Activated CD8-positive, alpha-beta T cell treated with anti-CD3 and anti-CD28 coated beads, Interleukin-2, amount 10 ng/mL, durations not matched to agents 7 days and 5 days (primary cell): ENCODE measurements at regions not wholly inside any gene's neighbourhood (a gene's known extent, or its start where the extent isn't known, plus 50 kb on each side); places are given as distances from the start of the nearest gene placed in this dataset.
"Not testable (repeated sequence)": the region's sequence is repeated elsewhere in the genome, so short reads cannot be mapped to it uniquely, and the experiment has no call there.

Experiments
- ATAC-seq: fragments of 150-1000 bp; cut with Tn5 transposase; one replicate; pipeline ENCODE4 v1.10.0; 2021; ENCODE audit warnings: moderate library complexity
- CTCF ChIA-PET: fragments of 350-600 bp; sonication (Branson Sonifier 250); formaldehyde crosslinking; loops from one replicate; lab custom pipeline; 2021; ENCODE audit warnings: antibody characterized with exemption; lab: Charles Lee
- POLR2A ChIA-PET: fragments of 350-600 bp; sonication (Branson Sonifier 250); formaldehyde crosslinking; loops from one replicate; lab custom pipeline; 2021; ENCODE audit warnings: antibody characterized with exemption; lab: Charles Lee
- DNase-seq: peaks from one replicate; pipeline ENCODE4 v3.0.0-alpha.2; 2020
- H3K27ac Mint-ChIP-seq: one replicate; pipeline ENCODE4 v1.8.0; 2021; ENCODE audit warnings: mild to moderate bottlenecking, mixed read lengths
- H3K27me3 Mint-ChIP-seq: one replicate; pipeline ENCODE4 v1.8.0; 2021; ENCODE audit warnings: low read depth, mixed read lengths
- H3K36me3 Mint-ChIP-seq: one replicate; pipeline ENCODE4 v1.8.0; 2021; ENCODE audit warnings: low read depth, mixed read lengths
- H3K4me1 Mint-ChIP-seq: one replicate; pipeline ENCODE4 v1.8.0; 2021; ENCODE audit warnings: low read depth, mixed read lengths
- H3K4me3 Mint-ChIP-seq: one replicate; pipeline ENCODE4 v1.8.0; 2021; ENCODE audit warnings: mild to moderate bottlenecking, mixed read lengths
- H3K9me3 Mint-ChIP-seq: one replicate; pipeline ENCODE4 v1.8.0; 2022; ENCODE audit warnings: mixed read lengths; ENCODE audit not compliant: insufficient read depth

DNA sequence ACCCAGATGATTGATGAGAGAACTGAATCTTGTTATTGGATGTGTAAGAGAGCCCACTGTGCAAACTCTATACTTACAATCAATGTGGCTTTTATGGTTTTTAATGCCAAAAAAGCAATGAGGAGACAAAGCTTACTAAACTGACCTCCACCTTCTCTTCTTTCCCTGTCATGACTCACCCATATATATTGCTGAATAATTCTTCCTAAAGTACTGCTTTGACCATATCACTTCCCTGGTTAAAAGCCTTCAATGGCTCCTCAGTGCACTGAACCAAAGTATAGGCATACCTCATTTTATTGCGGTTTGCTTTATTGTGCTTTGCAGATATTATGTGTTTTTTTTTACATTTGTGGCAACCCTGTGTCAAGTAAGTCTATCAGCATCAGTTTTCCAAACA, 138.4 kb upstream of the PELI2 start:
- CTCF ChIA-PET, result interaction anchor here (1.3 kb wide), 1 partner anchor 212 kb away, joined by 3 read pairs; no protein-coding TSS in a partner anchor

DNA sequence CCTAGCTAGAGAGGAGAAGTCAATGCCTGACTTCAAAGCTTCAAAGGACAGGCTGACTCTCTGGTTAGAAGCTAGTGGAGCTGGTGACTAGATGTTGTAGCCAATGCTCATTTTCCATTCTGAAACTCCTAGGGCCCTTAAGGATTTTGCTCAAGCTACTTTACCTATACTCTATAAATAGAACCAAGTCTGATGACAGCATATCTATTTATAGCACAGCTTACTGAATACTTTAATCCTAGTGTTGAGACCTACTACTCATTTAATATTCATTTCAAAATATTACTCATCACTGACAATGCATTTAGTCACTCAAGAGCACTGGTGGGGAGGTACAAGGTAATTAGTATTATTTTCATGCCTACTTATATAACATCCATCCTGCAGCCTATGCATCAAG, 137.2 kb upstream of the PELI2 start:
- H3K36me3 Mint-ChIP-seq, result no peaks in the 10 kb centered on the region
- H3K4me1 Mint-ChIP-seq, result no peaks in the 10 kb centered on the region
- no peaks in the 10 kb centered on the region for H3K9me3 Mint-ChIP-seq
- POLR2A ChIA-PET, result no interaction called here
- DNase-seq (no peak), ATAC-seq (no peak)
- peaks cover 9% of the 10 kb centered on the region for H3K27me3 Mint-ChIP-seq
- CTCF ChIA-PET, result interaction anchor here (1.0 to 1.3 kb wide), 2 partner anchors 13 to 211 kb away, joined by 3 read pairs; no protein-coding TSS in a partner anchor
- H3K4me3 Mint-ChIP-seq, result no peak overlapping the region
- no peak overlapping the region for H3K27ac Mint-ChIP-seq

More for the DNA sequence above, 138.4 kb upstream of the PELI2 start:
- no peaks in the 10 kb centered on the region for H3K9me3 Mint-ChIP-seq
- no peak for DNase-seq
- H3K4me3 Mint-ChIP-seq, result no peak overlapping the region
- H3K4me1 Mint-ChIP-seq, result no peaks in the 10 kb centered on the region
- no peak for ATAC-seq
- H3K27me3 Mint-ChIP-seq, result peaks cover 3% of the 10 kb centered on the region
- no peak overlapping the region for H3K27ac Mint-ChIP-seq
- H3K36me3 Mint-ChIP-seq, result no peaks in the 10 kb centered on the region
- POLR2A ChIA-PET, result no interaction called here

DNA sequence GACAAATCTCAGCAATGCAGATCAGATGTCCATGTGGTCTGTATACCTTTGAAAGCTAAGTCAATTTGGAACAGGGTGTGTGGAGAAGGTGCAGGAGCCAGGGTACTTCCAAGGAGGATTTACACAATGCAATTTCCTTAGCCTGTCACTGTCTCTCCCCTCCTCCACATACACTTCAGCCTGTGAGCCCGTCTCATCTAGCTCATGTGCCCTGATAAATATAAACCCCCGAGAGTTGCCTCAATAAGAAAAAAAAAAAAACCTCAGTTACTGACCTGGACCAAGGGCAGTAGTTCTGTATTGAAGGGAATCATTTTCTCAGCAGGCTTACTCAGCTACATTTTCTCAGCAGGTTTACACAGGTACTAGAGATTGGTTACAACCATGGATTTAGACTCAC, 132.1 kb upstream of the PELI2 start:
- no peaks in the 10 kb centered on the region for H3K4me1 Mint-ChIP-seq
- H3K36me3 Mint-ChIP-seq, result no peaks in the 10 kb centered on the region
- peaks cover 15% of the 10 kb centered on the region for H3K27me3 Mint-ChIP-seq
- CTCF ChIA-PET, result no interaction called here
- ATAC-seq (no peak), DNase-seq (no peak)
- no peaks in the 10 kb centered on the region for H3K9me3 Mint-ChIP-seq
- POLR2A ChIA-PET, result no interaction called here
- H3K4me3 Mint-ChIP-seq, result no peak overlapping the region
- no peak overlapping the region for H3K27ac Mint-ChIP-seq

DNA sequence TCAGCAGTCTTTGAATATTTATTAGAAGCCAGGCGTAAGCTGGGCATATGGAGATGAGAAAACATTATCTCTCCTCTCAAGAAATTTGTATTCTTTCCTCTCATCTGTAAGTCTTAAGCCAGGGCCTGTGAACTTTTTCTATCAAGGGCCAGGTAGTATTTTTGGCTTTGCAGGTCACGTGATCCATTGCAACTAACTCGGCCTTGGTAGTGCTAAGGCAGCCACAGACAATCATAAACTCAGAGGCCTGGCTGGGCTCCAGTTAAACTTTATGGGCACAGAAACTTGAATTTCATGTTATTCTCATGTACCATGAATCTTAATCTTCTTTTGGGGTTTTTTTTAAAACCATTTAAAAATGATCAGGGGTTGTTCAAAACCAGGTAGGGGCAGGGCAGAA, 117.4 kb upstream of the PELI2 start:
- no peak for DNase-seq

DNA sequence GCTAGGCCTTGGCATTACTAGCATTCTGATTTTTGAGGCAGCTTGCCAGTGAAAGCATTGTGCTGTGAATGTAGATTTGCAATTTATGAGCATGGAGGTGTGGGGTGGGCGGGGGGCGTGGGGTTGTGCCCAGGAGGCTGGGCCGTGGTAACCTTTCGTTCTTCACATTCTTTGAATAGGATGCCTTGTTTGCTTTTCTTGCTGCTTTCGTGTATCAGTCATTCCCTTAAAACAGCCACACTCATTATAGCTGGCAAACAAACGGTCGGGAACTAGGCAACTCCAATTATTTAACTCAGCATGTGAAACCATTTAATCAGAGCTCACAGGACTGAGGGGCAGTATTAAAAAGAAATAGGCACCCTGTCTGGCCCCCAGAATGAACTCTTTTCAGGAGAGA, 115.9 kb upstream of the PELI2 start:
- peaks cover 38% of the 10 kb centered on the region for H3K4me1 Mint-ChIP-seq
- H3K27me3 Mint-ChIP-seq, result peaks cover 53% of the 10 kb centered on the region
- CTCF ChIA-PET, result no interaction called here
- no peak overlapping the region for H3K4me3 Mint-ChIP-seq
- no peak overlapping the region for H3K27ac Mint-ChIP-seq
- POLR2A ChIA-PET, result no interaction called here
- no peak for DNase-seq
- no peaks in the 10 kb centered on the region for H3K9me3 Mint-ChIP-seq
- no peak for ATAC-seq
- H3K36me3 Mint-ChIP-seq, result peaks cover 2% of the 10 kb centered on the region

More for the DNA sequence above, 117.4 kb upstream of the PELI2 start:
- H3K36me3 Mint-ChIP-seq, result peaks cover 2% of the 10 kb centered on the region
- no peaks in the 10 kb centered on the region for H3K9me3 Mint-ChIP-seq
- peaks cover 37% of the 10 kb centered on the region for H3K4me1 Mint-ChIP-seq
- no peak for ATAC-seq
- ChIA-PET POLR2A (no interaction called here), CTCF (no interaction called here)
- H3K4me3 Mint-ChIP-seq, result no peak overlapping the region
- H3K27me3 Mint-ChIP-seq, result peaks cover 66% of the 10 kb centered on the region
- H3K27ac Mint-ChIP-seq, result no peak overlapping the region

DNA sequence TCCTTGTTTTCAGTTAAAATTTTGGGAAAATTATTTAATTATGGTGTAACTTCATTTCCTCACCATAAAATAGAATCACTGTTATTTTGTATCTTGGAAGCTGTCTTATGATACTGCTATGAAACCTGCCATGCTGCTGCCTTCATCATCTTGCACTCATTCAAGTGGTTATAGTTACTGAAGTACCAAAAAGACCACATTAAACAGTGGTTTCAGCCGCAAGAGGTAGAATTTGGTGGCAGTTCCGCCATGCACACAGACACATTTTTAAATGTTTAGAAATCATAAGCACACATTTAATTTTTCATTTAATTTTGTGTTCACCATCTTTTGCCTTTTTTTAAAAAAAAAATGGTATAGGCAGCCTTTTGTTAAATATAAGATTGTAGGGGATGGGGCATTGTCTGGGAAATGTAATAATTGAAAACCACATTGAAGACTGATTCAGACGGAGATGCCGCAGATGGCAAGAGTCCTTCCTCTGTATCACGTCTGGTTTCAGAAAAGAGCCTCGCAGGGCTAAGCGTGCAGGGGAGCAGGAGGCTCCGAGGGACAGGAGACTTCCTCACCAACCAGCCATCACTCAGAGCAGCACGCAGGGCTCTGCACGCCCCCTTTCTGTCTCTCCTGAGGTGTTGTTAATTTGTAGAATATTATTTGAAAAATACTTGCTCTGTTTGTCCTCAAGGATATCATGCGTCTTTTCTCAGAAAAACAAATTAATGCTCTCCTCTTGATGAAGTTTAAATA, 115.2 kb upstream of the PELI2 start:
- H3K9me3 Mint-ChIP-seq, result peaks cover 1% of the 10 kb centered on the region
- POLR2A ChIA-PET, result no interaction called here
- H3K4me3 Mint-ChIP-seq, result peak overlapping the region; percentile 45
- CTCF ChIA-PET, result no interaction called here
- H3K36me3 Mint-ChIP-seq, result peaks cover 2% of the 10 kb centered on the region
- DNase-seq (peak; percentile 80), ATAC-seq (peak; percentile 96)
- peak overlapping the region; percentile 80 for H3K27ac Mint-ChIP-seq
- peaks cover 54% of the 10 kb centered on the region for H3K27me3 Mint-ChIP-seq
- peaks cover 38% of the 10 kb centered on the region for H3K4me1 Mint-ChIP-seq

DNA sequence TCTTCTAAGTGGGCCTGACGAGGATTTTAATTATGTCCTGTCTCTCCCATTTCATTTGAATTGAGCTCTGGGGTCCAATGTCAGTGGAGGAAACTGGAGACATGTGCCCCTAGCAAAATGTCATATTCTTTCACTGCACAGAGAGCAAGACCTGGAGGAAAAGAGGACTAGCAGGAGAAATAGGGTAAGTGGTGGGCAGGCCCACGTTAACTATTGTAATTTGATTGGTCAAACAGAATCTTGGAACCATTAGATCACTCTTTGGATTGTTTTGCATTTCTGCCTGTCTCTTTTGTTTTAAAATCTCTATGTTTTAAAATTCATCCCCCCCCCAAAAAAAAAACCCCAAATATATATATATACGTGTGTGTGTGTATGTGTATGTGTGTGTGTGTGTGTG, 113.9 kb upstream of the PELI2 start:
- ChIA-PET CTCF (no interaction called here), POLR2A (no interaction called here)
- peaks cover 3% of the 10 kb centered on the region for H3K9me3 Mint-ChIP-seq
- H3K27ac Mint-ChIP-seq, result no peak overlapping the region
- no peak overlapping the region for H3K4me3 Mint-ChIP-seq
- DNase-seq, result no peak
- ATAC-seq, result no peak
- peaks cover 2% of the 10 kb centered on the region for H3K36me3 Mint-ChIP-seq
- H3K27me3 Mint-ChIP-seq, result peaks cover 53% of the 10 kb centered on the region
- H3K4me1 Mint-ChIP-seq, result peaks cover 38% of the 10 kb centered on the region

DNA sequence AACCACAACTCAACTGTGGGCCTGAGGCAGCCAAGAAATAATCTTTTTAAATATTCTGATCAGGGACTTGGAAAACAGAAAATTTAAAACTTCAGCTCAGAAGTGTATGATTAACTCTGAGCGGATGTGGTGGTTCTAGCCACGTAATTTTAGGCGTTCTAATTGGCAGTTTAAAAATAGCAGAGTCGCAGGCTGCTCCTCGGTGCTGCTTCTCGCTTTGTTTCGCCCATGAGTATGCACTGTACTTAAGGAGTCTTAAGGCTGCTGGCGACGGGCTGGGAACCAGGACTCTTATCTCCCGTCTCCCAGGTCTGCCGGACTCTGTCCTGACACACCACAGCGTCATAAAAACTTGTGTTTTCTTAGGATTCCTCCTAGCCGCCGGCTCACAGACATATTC, 113.4 kb upstream of the PELI2 start:
- ATAC-seq, result peak; percentile 47
- ChIA-PET CTCF (no interaction called here), POLR2A (no interaction called here)
- Mint-ChIP-seq H3K4me1 (peaks cover 38% of the 10 kb centered on the region), H3K9me3 (peaks cover 3% of the 10 kb centered on the region), H3K27me3 (peaks cover 58% of the 10 kb centered on the region), H3K27ac (peak overlapping the region; percentile 74), H3K4me3 (peak overlapping the region; percentile 50), H3K36me3 (peaks cover 2% of the 10 kb centered on the region)
- peak; percentile 66 for DNase-seq

DNA sequence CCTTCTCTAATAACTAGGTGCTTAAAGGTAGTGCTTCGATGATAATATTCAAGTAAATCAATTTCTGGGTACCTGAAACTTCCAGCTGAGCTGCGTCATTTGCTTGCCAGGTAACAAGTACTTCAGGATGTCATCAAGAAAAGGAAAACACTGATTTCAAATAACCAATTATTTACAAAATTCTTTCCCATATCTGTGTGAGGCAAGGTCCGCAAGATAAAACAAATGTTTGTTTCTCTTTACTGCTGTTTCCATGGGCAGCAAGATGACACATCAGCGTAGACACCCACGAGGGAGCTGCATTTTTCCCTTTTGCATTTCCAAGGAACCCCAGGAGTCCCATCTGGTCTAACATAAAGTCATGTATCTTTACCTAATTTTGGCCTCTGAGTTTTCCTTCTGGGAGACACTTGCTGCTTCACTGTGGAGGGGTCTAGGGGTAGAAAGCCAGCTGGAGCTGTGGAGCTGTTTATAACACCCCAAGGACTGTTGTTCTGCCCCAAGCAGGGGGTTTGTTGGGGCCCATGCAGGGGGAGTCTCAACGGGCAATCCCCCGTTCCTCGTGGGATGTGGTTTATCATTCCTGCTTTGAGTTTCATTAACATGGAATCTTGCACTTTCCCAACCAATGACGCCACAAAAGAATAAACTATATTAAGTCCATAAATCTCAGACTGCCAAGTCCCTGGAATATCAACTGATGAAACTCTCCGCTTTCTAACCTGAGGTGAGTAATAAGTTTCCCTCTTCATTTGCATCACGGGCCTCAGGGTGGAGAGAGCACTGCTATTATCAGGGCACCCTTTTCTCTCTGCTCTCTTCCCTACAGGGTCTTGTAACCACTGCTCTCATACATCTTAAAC, 112.8 kb upstream of the PELI2 start:
- peaks cover 3% of the 10 kb centered on the region for H3K9me3 Mint-ChIP-seq
- H3K27me3 Mint-ChIP-seq, result peaks cover 57% of the 10 kb centered on the region
- DNase-seq, result no peak
- H3K27ac Mint-ChIP-seq, result peak overlapping the region; percentile 74
- CTCF ChIA-PET, result no interaction called here
- no peak overlapping the region for H3K4me3 Mint-ChIP-seq
- POLR2A ChIA-PET, result no interaction called here
- H3K36me3 Mint-ChIP-seq, result peaks cover 2% of the 10 kb centered on the region
- no peak for ATAC-seq
- peaks cover 38% of the 10 kb centered on the region for H3K4me1 Mint-ChIP-seq

DNA sequence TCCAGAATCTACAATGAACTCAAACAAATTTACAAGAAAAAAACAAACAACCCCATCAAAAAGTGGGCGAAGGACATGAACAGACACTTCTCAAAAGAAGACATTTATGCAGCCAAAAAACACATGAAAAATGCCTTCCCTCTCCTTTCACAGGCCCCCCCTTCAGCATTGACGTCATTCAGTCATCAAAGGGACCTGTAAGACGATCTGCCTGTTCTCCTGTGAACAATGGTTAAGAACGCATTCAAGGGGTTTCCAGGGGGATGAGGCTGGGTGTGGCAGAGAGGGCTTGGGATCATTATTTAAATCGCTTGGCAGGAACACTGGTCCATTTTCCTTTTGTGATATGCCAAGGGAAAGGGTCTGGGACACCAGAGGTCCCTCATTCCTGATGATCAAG, 110.7 kb upstream of the PELI2 start:
- H3K4me1 Mint-ChIP-seq, result peaks cover 33% of the 10 kb centered on the region
- H3K36me3 Mint-ChIP-seq, H3K27ac Mint-ChIP-seq, DNase-seq, H3K9me3 Mint-ChIP-seq, CTCF ChIA-PET, ATAC-seq, POLR2A ChIA-PET, H3K4me3 Mint-ChIP-seq: not testable (repeated sequence)
- peaks cover 50% of the 10 kb centered on the region for H3K27me3 Mint-ChIP-seq

DNA sequence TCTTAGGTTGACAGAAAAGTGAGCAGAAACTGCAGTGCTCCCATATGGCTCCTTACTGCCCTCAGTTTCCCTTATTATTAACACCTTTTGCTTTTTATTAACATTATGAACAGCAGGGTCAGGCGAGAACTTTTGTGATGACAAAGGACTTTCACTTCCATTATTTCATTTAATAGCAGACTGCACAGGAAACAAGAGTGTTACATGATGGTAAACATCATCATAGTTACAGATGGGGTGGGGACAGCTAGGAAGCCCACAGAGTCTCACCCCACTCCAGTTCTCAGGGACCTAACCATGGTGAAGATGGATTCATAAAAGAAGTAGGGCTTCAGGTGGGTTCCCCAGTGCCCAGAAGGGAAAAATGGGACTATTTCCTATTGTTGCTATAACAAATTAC, 110.1 kb upstream of the PELI2 start:
- no peak for ATAC-seq
- ChIA-PET POLR2A (no interaction called here), CTCF (no interaction called here)
- H3K27me3 Mint-ChIP-seq, result peaks cover 52% of the 10 kb centered on the region
- no peaks in the 10 kb centered on the region for H3K36me3 Mint-ChIP-seq
- peaks cover 26% of the 10 kb centered on the region for H3K4me1 Mint-ChIP-seq
- H3K9me3 Mint-ChIP-seq, result peaks cover 3% of the 10 kb centered on the region
- no peak for DNase-seq
- H3K4me3 Mint-ChIP-seq, result no peak overlapping the region
- H3K27ac Mint-ChIP-seq, result no peak overlapping the region

DNA sequence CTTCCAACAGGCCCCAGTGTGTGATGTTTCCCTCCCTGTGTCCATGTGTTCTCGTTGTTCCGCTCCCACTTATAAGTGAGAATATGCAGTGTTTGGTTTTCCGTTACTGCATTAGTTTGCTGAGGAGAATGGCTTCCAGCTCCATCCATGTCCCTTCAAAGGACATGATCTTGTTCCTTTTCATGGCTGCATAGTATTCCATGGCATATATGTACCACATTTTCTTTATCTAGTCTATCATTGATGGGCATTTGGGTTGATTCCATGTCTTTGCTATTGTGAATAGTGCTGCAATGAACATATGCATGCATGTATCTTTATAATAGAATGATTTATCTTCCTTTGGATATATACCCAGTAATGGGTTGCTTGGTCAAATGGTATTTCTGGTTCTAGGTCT, 109.5 kb upstream of the PELI2 start:
- H3K27me3 Mint-ChIP-seq, result peaks cover 52% of the 10 kb centered on the region
- CTCF ChIA-PET, H3K9me3 Mint-ChIP-seq, H3K36me3 Mint-ChIP-seq, H3K27ac Mint-ChIP-seq, H3K4me3 Mint-ChIP-seq, ATAC-seq, POLR2A ChIA-PET, DNase-seq: not testable (repeated sequence)
- peaks cover 21% of the 10 kb centered on the region for H3K4me1 Mint-ChIP-seq
